GM12873 (cell line): ENCODE measurements at regions not wholly inside any gene's neighbourhood (a gene's known extent, or its start where the extent isn't known, plus 50 kb on each side); places are given as distances from the start of the nearest gene placed in this dataset.

Source experiments
- CTCF ChIP-seq: IDR thresholded peaks from 2 replicates; pipeline ENCODE4 v1.5.1; 2012; ENCODE audit warnings: low read depth, mild to moderate bottlenecking, moderate library complexity, low read length, control low read depth; ENCODE audit not compliant: insufficient read depth; ENCODE audit errors: missing control alignments

DNA sequence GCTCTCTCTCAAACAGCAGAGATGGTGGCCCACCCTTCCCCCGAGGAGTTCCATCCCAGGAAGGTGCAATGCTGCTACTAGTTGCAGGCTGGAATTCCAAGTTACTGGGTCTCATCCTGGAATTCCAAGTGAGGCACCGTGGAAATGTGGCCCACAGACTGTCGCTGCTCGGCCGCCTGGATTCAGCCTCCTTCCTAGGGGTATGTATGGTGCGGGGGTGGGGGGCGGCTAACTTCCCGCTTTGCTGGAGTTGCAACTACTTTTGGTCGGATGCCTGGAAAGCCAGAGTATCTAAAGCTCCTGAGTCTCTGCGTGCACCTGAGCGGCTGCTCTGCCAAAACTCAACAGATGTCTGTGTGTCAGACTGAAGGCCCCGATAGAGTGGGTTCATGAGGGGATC lies 1146.2 kb downstream of the RPA4 start:
- TF ChIP-seq CTCF = no peak

DNA sequence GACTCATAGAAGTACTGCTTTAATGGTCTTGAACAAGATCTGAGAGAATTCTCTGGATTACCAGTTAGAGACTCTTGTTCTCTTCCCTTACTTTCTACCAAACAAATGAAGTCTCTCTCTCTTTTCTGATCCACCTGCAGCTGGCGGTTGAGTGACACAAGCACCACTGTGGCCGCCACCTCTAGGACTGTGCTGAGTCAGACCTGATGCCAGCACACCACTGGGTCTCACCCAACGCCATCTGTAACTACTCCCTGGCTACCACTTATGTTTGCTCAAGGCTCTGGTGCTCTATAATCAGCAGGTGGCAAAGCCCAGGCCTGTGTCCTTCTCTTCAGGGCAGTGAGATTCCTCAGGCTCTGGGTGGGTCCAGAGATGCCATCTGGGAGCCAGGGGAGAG lies 1173.5 kb downstream of the RPA4 start:
- no peak for TF ChIP-seq CTCF

GRCh38 chrX:98065151-98065550 lies 1181.4 kb downstream of the RPA4 start:
- no peak for TF ChIP-seq CTCF

DNA sequence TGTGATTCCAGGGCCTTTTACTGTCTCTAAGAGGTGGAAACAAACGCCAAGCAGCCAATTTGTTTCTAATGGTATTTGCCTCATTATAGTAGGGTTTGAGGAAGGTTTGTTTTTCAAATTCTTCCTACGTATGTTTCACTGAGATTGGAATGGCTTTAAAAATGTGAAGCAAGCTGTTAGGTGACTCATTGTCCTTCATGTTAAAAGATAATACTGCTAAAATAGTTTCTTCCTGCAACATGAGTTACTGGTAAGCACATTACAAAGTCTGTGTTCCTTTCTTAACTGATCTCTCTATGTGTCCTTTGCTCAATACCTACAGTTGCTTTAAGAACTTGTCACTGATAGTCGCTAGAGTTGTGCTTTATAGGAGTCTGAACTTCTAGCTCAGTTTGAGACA lies 1183.9 kb downstream of the RPA4 start:
- TF ChIP-seq CTCF = no peak

- no peak for TF ChIP-seq CTCF
These were observed 1184.4 kb downstream of the RPA4 start for GRCh38 chrX:98068024-98068580.

- no peak for TF ChIP-seq CTCF
These were observed 1187.6 kb downstream of the RPA4 start for GRCh38 chrX:98071331-98071730.

DNA sequence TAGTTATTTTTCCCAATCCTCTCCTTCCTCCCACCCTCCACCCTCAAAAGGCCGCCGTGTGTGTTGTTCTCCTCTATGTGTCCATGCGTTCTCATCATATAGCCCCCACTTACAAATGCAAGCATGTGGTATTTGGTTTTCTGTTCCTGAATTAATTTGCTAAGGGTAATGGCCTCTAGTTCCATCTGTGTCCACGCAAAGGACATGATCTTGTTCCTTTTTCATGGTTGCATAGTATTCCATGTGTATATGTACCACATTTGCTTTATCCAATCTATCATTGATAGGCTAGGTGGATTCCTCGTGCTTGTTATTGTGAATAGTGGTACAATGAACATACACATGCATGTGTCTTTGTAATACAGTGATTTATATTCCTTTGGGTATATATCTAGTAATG lies 1193.7 kb downstream of the RPA4 start:
- TF ChIP-seq CTCF = no peak
